Neuronal stem cell (in vitro differentiated cells): ENCODE measurements at regions not wholly inside any gene's neighbourhood (a gene's known extent, or its start where the extent isn't known, plus 50 kb on each side); places are given as distances from the start of the nearest gene placed in this dataset.

ENCODE experiments used
- DNase-seq: peaks from one replicate; pipeline ENCODE4 v3.0.0-alpha.2; 2013; ENCODE audit warnings: low spot score
- H2AFZ ChIP-seq: one replicate; pipeline ENCODE4 v1.6.1; 2013; ENCODE audit warnings: mild to moderate bottlenecking, low read length, inconsistent platforms
- H2AK5ac ChIP-seq: 2 replicates; pipeline ENCODE4 v1.6.1; 2013; ENCODE audit warnings: low read depth, mild to moderate bottlenecking, inconsistent platforms, low read length, moderate library complexity, mixed read lengths
- H2BK120ac ChIP-seq: 2 replicates; pipeline ENCODE4 v1.6.1; 2013; ENCODE audit warnings: low read depth, mild to moderate bottlenecking, inconsistent platforms, low read length, moderate library complexity, mixed read lengths
- H2BK12ac ChIP-seq: one replicate; pipeline ENCODE4 v1.6.1; 2013; ENCODE audit warnings: low read length, inconsistent platforms
- H2BK15ac ChIP-seq: 2 replicates; pipeline ENCODE4 v1.6.1; 2013; ENCODE audit warnings: mild to moderate bottlenecking, low read length, inconsistent platforms, mixed read lengths
- H2BK5ac ChIP-seq: one replicate; pipeline ENCODE4 v1.6.1; 2013; ENCODE audit warnings: inconsistent platforms, mild to moderate bottlenecking, low read length, moderate library complexity
- H3K14ac ChIP-seq: one replicate; pipeline ENCODE4 v1.6.1; 2013; ENCODE audit warnings: low read length, inconsistent platforms
- H3K18ac ChIP-seq: 2 replicates; pipeline ENCODE4 v1.6.1; 2013; ENCODE audit warnings: low read length, inconsistent platforms
- H3K23ac ChIP-seq: 2 replicates; pipeline ENCODE4 v1.6.1; 2013; ENCODE audit warnings: low read depth, mild to moderate bottlenecking, mixed read lengths, low read length, inconsistent platforms; ENCODE audit not compliant: poor library complexity
- H3K27ac ChIP-seq: replicated peaks from 3 replicates; pipeline ENCODE4 v1.5.1; 2013; ENCODE audit warnings: low read length, inconsistent platforms
- H3K27me3 ChIP-seq, 3 experiments: 2 replicates each; pipeline ENCODE4 v1.6.1; 2013; ENCODE audit warnings: low read length in 3 of 3, mild to moderate bottlenecking in 2 of 3, inconsistent platforms in 1 of 3, low read depth in 1 of 3, mixed read lengths in 1 of 3, moderate library complexity in 1 of 3; ENCODE audit not compliant: control insufficient read depth in 3 of 3, insufficient read depth in 3 of 3
- H3K36me3 ChIP-seq, 2 donors: replicated peaks in 1 of 2; 2 replicates each; pipeline ENCODE4 v1.6.1; 2013; ENCODE audit warnings: low read length in 2 of 2; ENCODE audit not compliant: control insufficient read depth in 2 of 2, insufficient read depth in 2 of 2
- H3K4ac ChIP-seq: 2 replicates; pipeline ENCODE4 v1.6.1; 2013; ENCODE audit warnings: inconsistent platforms, mild to moderate bottlenecking, low read length, moderate library complexity
- H3K4me1 ChIP-seq, 2 donors: 1 replicate in 1 of 2; 2 replicates in 1 of 2; pipeline ENCODE4 v1.6.1; 2013; ENCODE audit warnings: low read length in 2 of 2, low read depth in 1 of 2; ENCODE audit not compliant: control insufficient read depth in 2 of 2, insufficient read depth in 1 of 2
- H3K4me2 ChIP-seq: one replicate; pipeline ENCODE4 v1.6.1; 2013; ENCODE audit warnings: mild to moderate bottlenecking, low read length, inconsistent platforms; ENCODE audit not compliant: insufficient read depth, poor library complexity, severe bottlenecking
- H3K4me3 ChIP-seq, 2 donors: 2 replicates each; pipeline ENCODE4 v1.5.1; 2013; ENCODE audit warnings: low read length in 2 of 2, mild to moderate bottlenecking in 2 of 2, inconsistent platforms in 1 of 2, moderate library complexity in 1 of 2
- H3K79me1 ChIP-seq: one replicate; pipeline ENCODE4 v1.6.1; 2013; ENCODE audit warnings: low read depth, mild to moderate bottlenecking, inconsistent platforms, low read length, moderate library complexity
- H3K9ac ChIP-seq: one replicate; pipeline ENCODE4 v1.6.1; 2013; ENCODE audit warnings: mild to moderate bottlenecking, low read depth, low read length, inconsistent platforms; ENCODE audit not compliant: poor library complexity
- H3K9me3 ChIP-seq, 2 donors: replicated peaks in 1 of 2; 2 replicates each; pipeline versions ENCODE3 to v1.6.1; 2013; ENCODE audit warnings: low read length in 2 of 2, mild to moderate bottlenecking in 2 of 2, inconsistent platforms in 1 of 2, low read depth in 1 of 2, mixed read lengths in 1 of 2, moderate library complexity in 1 of 2; ENCODE audit not compliant: control insufficient read depth in 2 of 2, insufficient read depth in 1 of 2
- H4K8ac ChIP-seq: one replicate; pipeline ENCODE4 v1.6.1; 2013; ENCODE audit warnings: low read depth, mild to moderate bottlenecking, inconsistent platforms, low read length, moderate library complexity
- H4K91ac ChIP-seq: one replicate; pipeline ENCODE4 v1.6.1; 2013; ENCODE audit warnings: low read length, low read depth, mild to moderate bottlenecking, inconsistent platforms; ENCODE audit not compliant: poor library complexity
- WGBS, 2 donors: extraction: QIAGEN DNeasy Blood & Tissue Kit; methylation state at CpG; one replicate each; pipeline ENCODE4 v1.1.7; 2013; ENCODE audit warnings: missing lambda C conversion rate in 2 of 2, mixed read lengths in 1 of 2; ENCODE audit not compliant: insufficient read length in 2 of 2, insufficient replicate concordance in 1 of 2; ENCODE audit errors: extremely low coverage in 2 of 2; 5-methylcytosine and 5-hydroxymethylcytosine counted together

GRCh38 chr3:16719426-16719825 lies 114.2 kb upstream of the DAZL start:
- no peak overlapping the region for H3K18ac ChIP-seq
- H2BK5ac ChIP-seq = no peak overlapping the region
- H3K9ac ChIP-seq = no peak overlapping the region
- H3K9me3 ChIP-seq = peaks cover 0 to 3% of the 10 kb centered on the region in 2 donors
- H3K23ac ChIP-seq = no peak overlapping the region
- H3K4me2 ChIP-seq = no peak overlapping the region
- H2AFZ ChIP-seq = no peak overlapping the region
- no peak overlapping the region for H4K8ac ChIP-seq
- no CpG with 5 or more reads among the region's 3 CpGs for WGBS, 2 donors
- no peak overlapping the region for H3K4ac ChIP-seq
- H3K27ac ChIP-seq = no peak overlapping the region
- H3K4me3 ChIP-seq = no peak overlapping the region
- no peak overlapping the region for H2BK120ac ChIP-seq
- H3K4me1 ChIP-seq = peaks cover 0 to 2% of the 10 kb centered on the region in 2 donors
- no peaks in the 10 kb centered on the region for H3K79me1 ChIP-seq
- no peak for DNase-seq
- no peak overlapping the region for H4K91ac ChIP-seq
- no peak overlapping the region for H3K14ac ChIP-seq
- no peak overlapping the region for H2BK12ac ChIP-seq
- H3K27me3 ChIP-seq = no peaks in the 10 kb centered on the region
- no peak overlapping the region for H2BK15ac ChIP-seq
- no peaks in the 10 kb centered on the region for H3K36me3 ChIP-seq
- no peak overlapping the region for H2AK5ac ChIP-seq

- Histone ChIP-seq H3K9me3 (no peaks in the 10 kb centered on the region), H3K9ac (no peak overlapping the region)
Measured at GRCh38 chr3:16720367-16720940, 115.2 kb upstream of the DAZL start.

GRCh38 chr3:16721494-16721893 lies 116.3 kb upstream of the DAZL start:
- H4K8ac ChIP-seq = no peak overlapping the region
- H4K91ac ChIP-seq = no peak overlapping the region
- no peak overlapping the region for H3K4ac ChIP-seq
- H3K9ac ChIP-seq = no peak overlapping the region
- no peak overlapping the region for H3K4me3 ChIP-seq
- no peaks in the 10 kb centered on the region for H3K27me3 ChIP-seq
- H2AK5ac ChIP-seq = no peak overlapping the region
- H2AFZ ChIP-seq = no peak overlapping the region
- H3K4me2 ChIP-seq = no peak overlapping the region
- no peak overlapping the region for H2BK15ac ChIP-seq
- peaks cover 0 to 5% of the 10 kb centered on the region in 2 donors for H3K9me3 ChIP-seq
- no peak overlapping the region for H3K14ac ChIP-seq
- no CpG with 5 or more reads among the region's 3 CpGs for WGBS, 2 donors
- H2BK120ac ChIP-seq = no peak overlapping the region
- H3K18ac ChIP-seq = no peak overlapping the region
- no peak overlapping the region for H3K23ac ChIP-seq
- H3K79me1 ChIP-seq = no peaks in the 10 kb centered on the region
- H2BK12ac ChIP-seq = no peak overlapping the region
- no peak overlapping the region for H3K27ac ChIP-seq
- H3K4me1 ChIP-seq = peaks cover 0 to 2% of the 10 kb centered on the region in 2 donors
- no peak overlapping the region for H2BK5ac ChIP-seq
- no peak for DNase-seq
- H3K36me3 ChIP-seq = no peaks in the 10 kb centered on the region

More at GRCh38 chr3:16720367-16720940, 115.2 kb upstream of the DAZL start:
- H3K27me3 ChIP-seq = no peaks in the 10 kb centered on the region
- no peak overlapping the region for H4K91ac ChIP-seq
- no peak overlapping the region for H2BK12ac ChIP-seq
- DNase-seq = no peak
- H3K18ac ChIP-seq = no peak overlapping the region
- H3K4me1 ChIP-seq = peaks cover 0 to 2% of the 10 kb centered on the region in 2 donors
- H3K4me2 ChIP-seq = no peak overlapping the region
- H2BK15ac ChIP-seq = no peak overlapping the region
- no peak overlapping the region for H2BK120ac ChIP-seq
- H3K23ac ChIP-seq = no peak overlapping the region
- H3K4ac ChIP-seq = no peak overlapping the region
- no peak overlapping the region for H2AK5ac ChIP-seq
- H3K14ac ChIP-seq = no peak overlapping the region
- H3K4me3 ChIP-seq = no peak overlapping the region
- no peak overlapping the region for H4K8ac ChIP-seq
- no peaks in the 10 kb centered on the region for H3K36me3 ChIP-seq
- no CpG with 5 or more reads among the region's 3 CpGs for WGBS, 2 donors
- H3K79me1 ChIP-seq = no peaks in the 10 kb centered on the region
- no peak overlapping the region for H2AFZ ChIP-seq
- H2BK5ac ChIP-seq = no peak overlapping the region
- no peak overlapping the region for H3K27ac ChIP-seq

- H4K91ac ChIP-seq = no peak overlapping the region
Measured at GRCh38 chr3:16723978-16724377, 118.8 kb upstream of the DAZL start.

More at GRCh38 chr3:16723978-16724377, 118.8 kb upstream of the DAZL start:
- Histone ChIP-seq H3K18ac (no peak overlapping the region), H2AFZ (no peak overlapping the region), H2BK15ac (no peak overlapping the region), H3K23ac (no peak overlapping the region), H3K4ac (no peak overlapping the region), H3K27ac (no peak overlapping the region), H3K79me1 (no peaks in the 10 kb centered on the region), H3K36me3 (no peaks in the 10 kb centered on the region), H3K9ac (no peak overlapping the region), H3K27me3 (no peaks in the 10 kb centered on the region), H3K14ac (no peak overlapping the region), H3K4me2 (no peak overlapping the region), H2BK120ac (no peak overlapping the region), H3K9me3 (peaks cover 0 to 5% of the 10 kb centered on the region in 2 donors), H3K4me3 (no peak overlapping the region), H4K8ac (no peak overlapping the region), H3K4me1 (peaks cover 0 to 2% of the 10 kb centered on the region in 2 donors), H2AK5ac (no peak overlapping the region), H2BK5ac (no peak overlapping the region), H2BK12ac (no peak overlapping the region)
- WGBS, 2 donors = no CpG with 5 or more reads among the region's 1 CpG
- peak; percentile 43 for DNase-seq
